Epithelial cell of proximal tubule (primary cell): ENCODE measurements at regions not wholly inside any gene's neighbourhood (a gene's known extent, or its start where the extent isn't known, plus 50 kb on each side); places are given as distances from the start of the nearest gene placed in this dataset.

Experiments used
- DNase-seq: peaks from one replicate; pipeline ENCODE4 v3.0.0-alpha.2; 2011; ENCODE audit warnings: low read depth
- H3K4me3 ChIP-seq: 2 replicates; pipeline ENCODE4 v1.5.1; 2011; ENCODE audit warnings: low read depth, mild to moderate bottlenecking, low read length
- TF ChIP-seq, protein P1 (sequence below): conservative IDR thresholded peaks from 2 replicates; pipeline ENCODE4 v1.5.1; 2012; ENCODE audit warnings: low read depth, mild to moderate bottlenecking, low read length

DNA sequence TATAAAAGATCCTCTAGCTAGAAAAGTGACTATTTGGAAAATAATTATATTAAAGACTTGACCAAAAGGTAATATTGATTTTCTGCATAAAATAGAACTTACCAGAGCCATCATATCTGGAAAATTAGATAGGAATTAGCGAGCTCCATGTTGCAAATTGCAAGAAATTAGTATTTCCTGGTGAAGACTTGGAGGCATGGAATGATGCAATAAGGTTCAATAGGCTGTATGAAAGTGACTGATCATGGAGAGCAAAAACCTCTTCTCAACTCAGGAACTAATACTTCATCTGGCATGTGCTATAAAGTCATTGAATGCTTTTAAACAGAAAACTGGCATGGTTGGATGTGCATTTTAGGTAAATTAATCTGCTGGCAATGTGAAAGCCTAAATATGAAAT is 66.3 kb upstream of the UFM1 start:
- TF ChIP-seq, protein P1, sequence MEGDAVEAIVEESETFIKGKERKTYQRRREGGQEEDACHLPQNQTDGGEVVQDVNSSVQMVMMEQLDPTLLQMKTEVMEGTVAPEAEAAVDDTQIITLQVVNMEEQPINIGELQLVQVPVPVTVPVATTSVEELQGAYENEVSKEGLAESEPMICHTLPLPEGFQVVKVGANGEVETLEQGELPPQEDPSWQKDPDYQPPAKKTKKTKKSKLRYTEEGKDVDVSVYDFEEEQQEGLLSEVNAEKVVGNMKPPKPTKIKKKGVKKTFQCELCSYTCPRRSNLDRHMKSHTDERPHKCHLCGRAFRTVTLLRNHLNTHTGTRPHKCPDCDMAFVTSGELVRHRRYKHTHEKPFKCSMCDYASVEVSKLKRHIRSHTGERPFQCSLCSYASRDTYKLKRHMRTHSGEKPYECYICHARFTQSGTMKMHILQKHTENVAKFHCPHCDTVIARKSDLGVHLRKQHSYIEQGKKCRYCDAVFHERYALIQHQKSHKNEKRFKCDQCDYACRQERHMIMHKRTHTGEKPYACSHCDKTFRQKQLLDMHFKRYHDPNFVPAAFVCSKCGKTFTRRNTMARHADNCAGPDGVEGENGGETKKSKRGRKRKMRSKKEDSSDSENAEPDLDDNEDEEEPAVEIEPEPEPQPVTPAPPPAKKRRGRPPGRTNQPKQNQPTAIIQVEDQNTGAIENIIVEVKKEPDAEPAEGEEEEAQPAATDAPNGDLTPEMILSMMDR: no peak
- H3K4me3 ChIP-seq: no peak overlapping the region
- no peak for DNase-seq

DNA sequence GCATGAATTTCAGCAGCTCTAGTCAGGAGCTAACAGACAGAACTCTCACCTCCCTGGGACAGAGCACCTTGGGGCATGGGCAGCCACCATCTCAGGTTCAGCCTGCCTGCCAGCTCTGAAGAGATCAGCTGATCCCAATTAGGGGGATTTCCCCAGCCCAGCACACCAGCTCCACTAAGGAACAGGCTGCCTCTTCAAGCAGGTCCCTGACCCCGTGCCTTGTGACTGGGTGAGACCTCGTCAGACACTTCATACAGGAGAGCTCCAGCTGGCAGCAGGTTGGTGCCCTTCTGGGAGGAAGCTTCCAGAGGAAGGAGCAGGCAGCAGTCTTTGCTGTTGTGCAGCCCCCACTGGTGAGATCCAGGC is 84.5 kb upstream of the UFM1 start:
- DNase-seq: peak; percentile 31
- no peak overlapping the region for H3K4me3 ChIP-seq
- TF ChIP-seq, protein P1: no peak

DNA sequence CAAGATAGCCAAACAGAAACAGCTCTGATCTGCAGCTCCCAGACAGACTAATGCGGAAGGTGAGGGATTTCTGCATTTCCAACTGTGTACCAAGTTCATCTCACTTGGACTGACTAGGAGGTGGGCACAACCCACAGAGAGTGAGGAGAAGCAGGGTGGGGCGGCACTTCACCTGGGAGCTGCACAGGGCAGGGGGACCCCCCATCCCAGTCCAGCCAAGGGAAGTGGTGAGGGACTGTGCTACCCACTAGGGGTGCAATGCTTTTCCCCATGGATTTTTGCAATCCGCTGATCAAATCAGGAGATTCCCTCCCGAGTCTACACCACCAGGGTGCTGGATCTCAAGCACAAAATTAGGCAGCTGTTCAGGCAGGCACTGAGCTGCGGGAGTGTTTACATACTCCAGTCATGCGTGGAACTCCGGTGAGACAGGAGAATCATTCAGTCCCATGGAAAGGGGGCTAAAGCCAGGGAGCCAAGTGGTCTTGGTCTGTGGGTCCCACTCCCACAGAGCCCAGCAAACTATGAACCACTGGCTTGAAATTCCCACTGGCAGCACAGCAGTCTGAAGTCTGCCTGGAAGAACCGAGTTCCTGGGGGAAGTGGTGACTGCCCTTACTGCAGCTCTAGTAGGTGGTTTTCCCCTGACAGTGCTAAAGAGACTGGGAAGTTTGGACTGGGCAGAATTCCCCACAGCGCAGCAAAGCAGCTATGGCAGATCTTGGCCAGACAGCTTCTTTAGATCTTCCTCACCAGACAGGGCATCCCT is 85.1 kb upstream of the UFM1 start:
- TF ChIP-seq, protein P1: no peak
- H3K4me3 ChIP-seq: no peak overlapping the region
- peak; percentile 0 for DNase-seq

DNA sequence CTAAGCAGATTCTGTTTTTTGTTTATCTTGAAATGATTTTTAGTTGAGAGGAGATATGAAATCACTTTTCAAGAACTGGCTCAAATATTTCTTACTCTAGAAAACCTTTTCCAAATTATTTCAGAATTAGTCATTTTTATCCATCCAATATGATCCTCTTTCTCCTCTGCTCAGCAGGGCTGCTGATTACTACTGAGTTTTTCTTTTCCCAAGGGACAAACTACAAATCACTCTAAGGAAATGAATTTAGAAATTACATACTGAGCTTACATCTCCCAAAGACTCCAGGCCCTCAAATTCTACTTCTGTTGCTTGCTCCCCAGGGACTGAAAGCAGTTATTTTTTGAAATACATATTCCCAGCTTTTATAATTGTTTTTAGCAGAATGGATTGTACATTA is 87.4 kb upstream of the UFM1 start:
- no peak overlapping the region for H3K4me3 ChIP-seq
- TF ChIP-seq, protein P1: no peak
- no peak for DNase-seq

DNA sequence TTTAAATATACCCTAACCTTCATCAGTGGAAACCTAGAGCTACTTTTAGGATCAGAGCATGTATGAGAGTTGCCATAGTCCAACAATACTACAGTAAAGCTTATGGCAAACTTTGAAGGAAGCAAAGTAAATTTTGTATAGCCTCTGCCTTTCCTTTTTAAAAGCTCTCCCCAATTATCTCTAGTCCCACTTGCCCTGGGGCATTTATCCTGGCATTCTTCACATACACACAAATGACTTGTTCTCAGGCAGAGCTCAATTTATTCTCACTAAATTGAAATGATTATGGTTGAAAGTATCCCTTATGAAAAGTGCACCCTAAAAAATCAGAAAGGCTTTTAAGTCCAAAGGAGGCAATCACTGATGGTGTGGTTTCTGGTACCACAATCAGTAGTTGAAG is 94.1 kb upstream of the UFM1 start:
- TF ChIP-seq, protein P1: no peak

DNA sequence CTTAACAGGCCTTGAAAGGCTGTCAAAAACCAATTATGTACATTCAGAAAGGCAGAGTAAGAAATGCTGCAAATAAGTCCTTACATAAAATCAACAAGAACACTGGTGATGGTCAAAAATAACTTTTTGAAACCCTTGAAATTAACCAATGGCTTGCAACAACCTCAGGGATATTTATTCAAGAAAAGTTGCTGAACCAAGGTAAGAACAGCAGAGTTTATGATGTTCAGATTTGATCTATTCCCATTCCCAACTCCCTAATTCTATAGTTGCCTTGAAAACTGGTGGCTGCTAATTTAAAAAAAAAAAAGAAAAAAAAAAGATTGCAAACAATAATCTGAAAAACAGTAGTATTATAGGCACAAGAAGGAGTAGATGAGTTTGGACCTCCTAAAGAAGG is 109.8 kb upstream of the UFM1 start:
- H3K4me3 ChIP-seq: no peak overlapping the region
- TF ChIP-seq, protein P1: no peak
- no peak for DNase-seq

More for the DNA sequence above, 94.1 kb upstream of the UFM1 start:
- no peak for DNase-seq
- H3K4me3 ChIP-seq: no peak overlapping the region

DNA sequence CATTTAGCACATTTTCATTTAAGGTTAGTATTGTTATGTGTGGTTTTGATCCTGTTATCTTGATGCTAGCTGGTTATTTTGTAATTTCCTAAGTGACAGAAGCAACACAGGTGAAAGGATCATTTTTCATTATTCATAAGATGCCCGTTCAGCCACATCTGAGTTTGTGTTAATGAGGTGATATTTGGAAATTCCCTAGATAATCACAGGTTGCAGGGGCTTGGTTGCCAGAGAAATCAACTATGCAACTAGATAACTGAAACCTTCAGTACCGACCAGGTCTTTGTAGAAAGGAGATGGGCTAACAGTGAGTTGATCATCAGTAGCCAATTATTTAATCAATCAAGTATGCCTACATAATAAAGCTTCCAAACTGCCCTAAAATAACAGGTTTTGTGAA is 121.3 kb upstream of the UFM1 start:
- TF ChIP-seq, protein P1: no peak
- no peak for DNase-seq
- H3K4me3 ChIP-seq: no peak overlapping the region
